ENCODE measurements at regions not wholly inside any gene's neighbourhood (a gene's known extent, or its start where the extent isn't known, plus 50 kb on each side); places are given as distances from the start of the nearest gene placed in this dataset.

- DNase-seq = no peak
These were observed 740.8 kb upstream of the HS6ST1 start for GRCh38 chr2:129059476-129059875.

DNA sequence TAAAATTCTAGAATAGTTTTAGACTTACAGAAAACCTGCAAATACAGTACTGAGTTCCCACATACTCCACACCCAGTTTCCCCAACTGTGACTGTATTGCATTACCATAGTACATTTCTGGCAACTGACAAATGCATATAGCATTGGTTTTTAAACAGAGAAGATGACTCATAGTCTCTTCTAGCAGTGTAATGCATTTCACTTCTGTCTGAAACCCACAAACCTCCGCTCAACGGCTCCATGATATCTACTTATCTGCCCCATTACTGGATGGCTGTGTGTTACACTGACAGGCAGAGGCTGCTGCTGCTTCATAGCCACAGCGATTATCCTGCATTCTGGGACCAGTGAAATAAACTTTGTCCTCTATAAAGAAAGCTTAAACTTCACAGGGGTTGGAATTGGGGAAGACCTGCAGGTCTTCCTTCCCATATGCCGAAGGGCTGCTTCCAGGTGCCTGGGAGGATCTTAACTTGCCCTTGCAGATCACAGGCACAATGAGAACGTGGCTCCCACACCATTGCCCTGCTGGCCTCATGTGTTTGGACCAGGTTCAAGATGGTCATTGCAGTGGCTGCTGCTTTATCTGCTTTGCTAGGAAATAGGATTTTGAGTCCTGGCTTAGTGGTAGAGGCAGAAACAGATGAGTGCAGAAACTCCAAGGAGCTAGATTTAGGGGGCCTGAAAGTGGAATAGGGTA, 742.6 kb upstream of the HS6ST1 start:
- no peak for DNase-seq

DNA sequence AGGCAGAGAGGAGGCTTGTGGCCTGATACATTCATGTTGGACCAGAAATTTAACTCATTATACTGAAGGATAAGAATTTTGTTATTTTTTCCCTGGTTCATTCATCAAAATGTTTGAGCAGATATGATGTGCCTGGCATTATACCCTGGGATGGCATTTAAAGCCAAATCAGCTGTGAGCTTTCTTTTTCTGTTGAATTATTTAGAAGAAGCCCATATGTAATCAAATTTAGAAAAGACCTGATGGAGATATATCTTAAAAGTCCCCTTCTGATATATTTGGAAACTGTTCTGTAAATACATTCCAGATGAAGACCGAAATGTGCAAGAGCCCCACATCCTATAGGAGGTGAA, 743.1 kb upstream of the HS6ST1 start:
- no peak for DNase-seq

DNA sequence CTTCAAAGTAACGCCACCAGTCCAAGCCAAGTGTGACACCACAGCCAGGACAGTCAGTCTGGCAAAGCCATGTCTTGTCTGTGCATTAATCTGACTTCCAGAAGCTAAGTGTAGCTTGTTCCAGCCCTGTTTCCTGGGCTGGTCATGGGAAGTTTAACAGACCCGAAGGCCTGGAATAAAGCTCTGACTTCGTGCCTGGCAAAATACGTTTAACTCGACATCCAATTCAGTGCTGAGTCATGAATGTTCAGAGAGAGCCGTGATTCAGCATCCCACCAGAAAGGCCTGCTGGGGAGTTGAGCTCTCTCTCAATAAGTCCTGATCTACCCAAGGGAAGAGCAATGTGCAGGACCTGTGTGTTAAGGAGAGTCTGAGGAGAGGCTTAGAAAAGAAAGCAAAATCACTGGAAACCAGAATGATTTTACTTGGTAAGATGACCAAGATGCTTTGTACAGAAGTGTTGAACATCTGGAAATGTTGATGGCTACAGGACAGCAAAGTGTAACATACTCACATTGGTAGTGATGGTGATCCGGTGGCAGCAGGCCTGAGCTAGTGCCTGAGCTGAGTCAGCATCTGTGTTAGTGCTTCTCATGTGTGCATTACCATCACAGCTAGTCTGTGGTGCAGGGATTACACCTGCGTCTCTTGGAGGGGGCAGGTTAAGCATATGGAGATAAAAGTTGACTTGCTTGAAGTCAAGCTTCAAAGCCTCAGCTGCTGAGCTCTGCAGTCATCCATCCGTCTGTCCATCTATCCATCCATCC, 743.7 kb upstream of the HS6ST1 start:
- no peak for DNase-seq

- DNase-seq = no peak
These were observed 748.4 kb upstream of the HS6ST1 start for GRCh38 chr2:129067070-129067469.

DNA sequence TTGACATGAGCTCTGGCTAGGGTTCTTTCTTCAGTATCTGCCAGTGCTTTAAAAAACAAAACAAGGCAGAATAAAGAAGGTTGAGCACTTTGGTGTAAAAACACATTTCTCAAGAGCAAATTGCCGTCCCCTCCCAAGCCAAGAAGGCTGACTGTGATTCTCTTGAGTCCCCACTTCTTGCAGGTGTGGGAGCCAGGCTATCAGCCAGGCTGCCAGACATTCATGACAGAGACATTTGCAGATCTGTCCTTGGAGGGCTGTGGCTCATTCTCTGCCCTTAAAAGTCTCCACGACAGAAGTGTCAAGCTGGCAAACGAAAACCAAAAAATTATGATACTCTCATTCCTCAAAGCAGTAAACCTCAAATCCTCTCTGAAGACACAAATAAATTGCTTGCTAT, 749.3 kb upstream of the HS6ST1 start:
- no peak for DNase-seq

GRCh38 chr2:129068543-129068942, 749.9 kb upstream of the HS6ST1 start:
- no peak for DNase-seq

DNA sequence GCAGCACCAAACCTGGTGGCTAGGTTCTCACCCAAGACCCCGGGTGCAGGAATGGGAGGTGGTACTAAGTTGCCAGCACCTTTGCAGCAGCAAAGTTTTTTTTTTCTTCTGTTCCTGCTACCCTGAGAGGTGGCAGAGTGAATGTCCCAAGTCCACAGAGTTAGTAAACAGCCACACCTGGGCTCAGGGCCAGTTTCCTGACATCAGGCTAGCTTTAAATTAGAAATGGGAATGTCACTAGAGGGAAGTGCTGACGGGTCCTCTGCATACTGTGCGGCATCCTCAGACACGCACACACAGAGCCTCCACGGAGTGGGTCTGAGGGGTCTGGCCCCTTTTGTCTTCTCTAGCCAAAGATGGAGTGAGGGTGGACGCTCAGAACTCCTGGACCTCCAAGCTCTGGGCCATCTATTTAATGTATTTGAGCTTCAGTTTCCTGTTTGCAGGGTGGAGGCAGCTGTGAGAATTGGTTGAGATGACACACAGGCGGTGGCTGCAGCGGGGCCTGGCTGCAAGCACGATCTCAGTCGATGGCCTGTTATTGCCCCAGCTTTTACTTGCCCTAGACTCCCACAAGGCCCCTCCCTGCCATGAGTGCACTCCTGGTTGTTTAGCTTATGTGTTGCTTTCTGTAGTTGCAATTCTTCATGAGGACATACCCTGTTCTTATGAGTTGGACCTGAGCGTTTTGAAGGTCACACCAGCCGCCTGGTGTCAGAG, 751.4 kb upstream of the HS6ST1 start:
- DNase-seq = no peak

DNA sequence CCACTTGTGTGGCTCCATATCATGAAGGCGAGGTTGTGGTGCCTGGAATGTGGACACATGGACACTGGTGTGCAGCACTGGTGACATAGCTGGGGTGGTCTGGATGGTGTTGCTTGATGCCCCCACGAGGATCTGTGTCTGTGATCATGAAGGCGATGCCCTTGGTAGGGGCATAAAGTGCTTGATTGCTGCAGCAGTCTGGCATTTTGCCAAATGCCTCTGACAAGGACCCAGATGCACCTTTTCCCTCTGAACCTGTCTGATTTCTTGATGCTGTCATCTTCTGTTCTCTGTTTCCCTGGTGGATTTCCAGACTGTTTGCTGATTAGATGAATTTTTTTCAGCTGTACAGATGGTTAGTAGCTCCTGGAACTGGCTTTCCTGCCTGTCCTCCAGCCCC, 752.0 kb upstream of the HS6ST1 start:
- no peak for DNase-seq

DNA sequence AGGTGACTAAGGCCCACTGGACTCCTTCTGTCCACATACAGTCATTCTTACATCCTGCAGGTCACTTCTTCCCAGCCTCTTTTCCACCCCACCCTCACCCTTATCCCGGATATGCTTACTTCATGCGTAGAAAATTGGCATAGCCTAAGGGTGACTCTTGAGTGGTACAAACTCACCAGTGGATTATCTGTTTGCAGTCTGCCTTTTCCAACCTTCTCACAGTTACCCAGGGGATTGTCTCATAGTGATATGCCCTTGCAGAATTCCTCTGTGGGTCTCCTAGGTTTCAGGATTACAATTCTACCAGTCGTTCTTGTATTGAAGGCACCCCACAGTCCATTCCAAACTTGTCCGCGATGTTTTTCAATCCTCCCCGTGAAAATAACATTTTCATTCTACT, 752.9 kb upstream of the HS6ST1 start:
- no peak for DNase-seq

DNA sequence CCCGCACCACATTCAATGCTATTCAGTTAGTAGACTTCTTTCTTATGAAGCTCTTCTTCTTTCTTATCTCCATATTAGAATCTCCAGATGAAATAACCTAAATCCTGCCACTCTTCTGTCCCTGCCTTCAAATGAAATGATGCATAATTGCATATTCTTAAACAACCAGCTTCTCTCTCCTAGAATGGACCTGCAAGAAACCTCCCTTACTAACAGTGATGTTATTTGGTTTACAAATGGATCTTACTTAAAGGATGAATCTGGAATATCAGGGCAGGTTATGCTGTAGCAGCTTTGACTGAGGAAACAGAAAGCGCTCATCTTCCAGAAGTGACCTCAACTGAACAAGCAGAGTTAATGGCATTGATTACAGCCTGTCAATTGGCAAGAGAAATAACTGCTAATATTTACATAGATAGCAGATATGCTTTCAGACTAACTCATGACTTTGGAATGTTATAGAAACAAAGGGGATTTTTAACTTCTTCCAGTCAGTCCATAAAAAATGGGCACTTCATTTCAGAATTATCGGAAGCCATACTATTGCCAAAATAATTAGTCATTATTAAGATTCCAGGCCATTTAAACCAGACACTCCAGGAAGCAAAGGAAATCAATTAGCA, 755.7 kb upstream of the HS6ST1 start:
- DNase-seq = no peak

DNA sequence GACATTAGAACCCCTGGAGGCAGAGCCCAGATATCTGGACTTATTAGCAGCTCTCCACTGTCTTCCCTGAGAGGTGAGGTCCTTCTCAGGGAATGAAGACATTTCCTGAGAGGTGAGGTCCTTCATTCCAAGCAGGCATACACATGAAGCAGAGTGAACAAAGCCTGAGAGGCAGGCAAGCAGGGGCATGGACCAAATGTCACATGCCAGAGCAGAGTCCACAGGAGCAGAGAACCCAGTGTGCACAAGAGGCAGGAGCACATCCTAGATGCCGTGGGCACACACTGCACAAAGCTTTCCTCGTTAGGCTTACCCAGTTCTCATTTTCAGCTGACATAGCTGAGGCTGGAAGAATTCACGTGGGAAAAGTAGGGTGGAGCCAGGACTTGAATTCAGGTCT, 759.9 kb upstream of the HS6ST1 start:
- no peak for DNase-seq

DNA sequence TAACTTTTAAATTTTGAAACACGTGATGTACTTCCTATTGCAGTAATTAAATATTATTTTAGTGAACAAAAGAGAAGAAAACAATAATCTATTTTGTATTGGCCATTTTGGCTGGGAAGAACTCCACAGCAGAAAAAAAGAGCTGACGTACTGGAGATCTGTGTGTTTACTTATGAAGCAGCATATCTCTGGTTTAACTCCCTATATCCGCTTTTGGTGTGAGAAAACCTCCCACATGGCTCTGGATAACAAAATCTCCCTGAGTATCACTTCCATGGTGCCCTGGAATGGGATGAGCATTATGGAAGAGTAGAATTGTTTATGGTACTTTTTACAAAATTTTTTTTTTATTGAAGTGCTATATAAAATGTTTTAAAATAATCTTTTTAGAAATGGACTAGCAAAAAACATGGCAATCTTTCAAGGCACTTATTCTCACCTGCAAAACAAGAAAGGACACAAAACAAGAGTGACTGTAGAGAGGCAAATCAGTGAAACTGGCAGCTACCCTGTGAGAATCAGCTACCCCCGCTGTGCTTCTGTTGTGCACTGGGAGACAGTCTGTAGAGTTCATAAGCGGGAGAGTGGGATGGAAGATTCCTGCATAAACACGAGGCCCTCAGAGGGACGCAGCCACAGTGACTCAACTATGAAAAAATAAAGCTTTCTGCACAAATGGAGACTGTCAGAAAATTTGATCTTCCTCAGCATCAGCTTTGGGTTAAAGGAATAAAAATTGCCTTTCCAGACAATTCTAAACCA, 762.2 kb upstream of the HS6ST1 start:
- no peak for DNase-seq

DNA sequence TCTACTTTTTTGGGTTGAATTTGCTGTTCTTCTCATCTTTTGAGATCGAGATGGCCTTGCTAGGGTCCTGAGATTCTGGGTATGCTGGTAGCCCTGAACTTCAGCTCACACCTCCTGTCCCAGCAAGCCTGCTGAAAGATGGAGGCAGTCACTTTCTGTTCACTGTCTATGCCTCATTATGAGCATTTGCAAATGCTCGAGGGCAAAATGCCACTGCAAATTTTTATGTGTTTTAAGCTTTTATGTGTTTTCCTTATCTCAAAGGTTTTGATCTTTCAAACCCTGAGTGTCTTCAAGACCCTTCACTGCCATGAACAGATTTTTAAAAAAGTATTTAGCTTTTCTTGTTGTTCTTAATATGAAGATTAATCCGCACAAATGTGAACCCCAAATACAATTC, 766.7 kb upstream of the HS6ST1 start:
- no peak for DNase-seq

- DNase-seq = no peak
These were observed 768.6 kb upstream of the HS6ST1 start for GRCh38 chr2:129087133-129087813.

DNA sequence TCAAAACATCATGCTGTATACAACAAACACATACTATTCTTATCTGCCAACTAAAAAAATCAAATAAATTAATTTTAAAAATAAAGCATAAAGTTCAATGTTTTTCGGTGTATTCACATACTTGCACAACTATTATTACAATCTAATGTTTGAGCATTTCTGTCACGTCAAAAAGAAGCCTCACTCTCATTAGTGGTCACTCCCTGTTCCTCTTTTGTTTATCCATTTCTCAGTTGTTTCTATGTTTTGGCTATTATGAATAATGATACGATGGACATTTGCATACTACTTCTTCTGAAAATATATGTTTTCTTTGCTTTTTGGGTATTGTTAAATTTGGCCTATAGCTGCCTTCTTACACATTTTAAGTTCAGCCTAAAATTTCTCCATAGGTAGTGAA, 773.0 kb upstream of the HS6ST1 start:
- no peak for DNase-seq

DNA sequence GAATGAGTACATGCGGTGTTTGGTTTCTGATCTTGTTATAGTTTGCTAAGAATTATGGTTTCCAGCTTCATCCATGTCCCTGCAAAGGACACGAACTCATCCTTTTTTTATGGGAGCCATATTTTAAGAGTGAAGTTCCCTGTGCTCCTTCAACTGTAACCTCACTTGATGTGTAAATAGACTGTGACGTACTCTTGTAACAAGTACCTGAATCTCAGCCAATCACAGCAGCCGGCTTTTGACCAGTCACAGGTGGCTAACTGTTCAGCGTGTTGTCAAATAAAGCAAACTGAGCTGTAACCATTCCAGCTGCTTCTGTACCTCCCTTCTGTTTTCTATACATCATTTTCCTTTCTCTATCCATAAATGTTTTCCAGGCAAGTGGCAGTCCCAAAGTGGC, 774.3 kb upstream of the HS6ST1 start:
- no peak for DNase-seq

GRCh38 chr2:129101186-129101585, 782.5 kb upstream of the HS6ST1 start:
- no peak for DNase-seq

DNA sequence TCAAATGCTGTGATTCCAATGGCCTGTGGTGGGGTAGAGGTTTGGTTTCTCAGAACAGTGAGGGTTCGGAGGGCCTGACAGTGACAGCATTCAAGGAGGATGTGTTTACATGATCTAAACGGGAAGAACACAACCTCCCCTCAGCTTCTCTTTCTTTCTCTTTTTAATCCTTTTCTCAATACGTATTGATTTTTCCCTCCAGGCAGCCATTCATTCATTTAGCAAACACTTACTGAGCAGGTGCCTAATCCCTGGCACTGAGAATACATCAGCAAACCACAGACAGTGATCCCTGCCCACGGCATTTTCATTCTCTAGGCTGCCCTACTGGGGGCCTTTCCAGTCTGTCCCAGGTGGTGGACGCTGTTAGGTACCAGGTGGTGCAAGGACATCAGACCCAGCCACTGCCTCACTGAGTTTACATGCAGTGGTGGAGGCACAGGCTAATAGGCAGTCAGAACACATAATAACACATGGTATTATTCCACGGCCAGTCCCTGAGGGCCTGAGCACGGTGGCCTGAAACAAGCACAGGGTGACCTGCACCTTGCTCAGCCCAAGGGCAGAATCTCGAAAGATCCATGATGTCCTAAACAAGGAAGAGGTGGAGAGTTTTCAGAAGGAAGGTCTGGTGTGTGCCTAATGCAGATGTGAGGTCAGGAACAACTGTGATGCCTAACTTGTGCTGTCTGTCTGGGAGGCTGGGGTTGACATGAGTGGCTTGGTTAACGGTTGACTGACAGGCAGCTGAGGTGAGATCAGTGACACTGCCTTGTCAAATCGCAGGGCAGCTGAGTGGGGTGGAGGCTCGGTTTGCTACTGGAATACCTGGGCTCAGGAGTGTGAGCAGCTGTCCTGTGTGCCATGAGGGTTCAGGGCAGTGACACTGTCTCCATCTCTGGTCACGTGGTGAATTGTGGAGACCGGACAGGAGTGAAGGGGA, 785.5 kb upstream of the HS6ST1 start:
- no peak for DNase-seq

DNA sequence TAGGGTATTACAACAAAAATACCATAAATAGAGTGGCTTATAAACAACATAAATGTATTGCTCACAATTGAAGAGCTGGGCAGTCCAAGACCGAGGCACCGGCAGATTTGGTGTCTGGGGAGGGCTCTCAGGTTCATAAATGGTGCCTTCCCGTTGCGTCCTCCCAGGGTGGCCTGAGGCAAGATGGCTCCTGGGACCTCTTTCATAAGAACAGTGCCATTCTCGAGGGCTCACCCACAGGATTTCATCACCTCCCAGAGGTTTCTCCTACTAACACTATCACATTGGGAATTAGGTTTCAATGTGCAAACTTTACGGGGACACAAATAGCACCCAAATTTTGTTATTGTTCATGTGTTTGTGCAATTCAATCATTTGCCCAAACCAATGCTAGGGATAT, 793.5 kb upstream of the HS6ST1 start:
- no peak for DNase-seq

DNA sequence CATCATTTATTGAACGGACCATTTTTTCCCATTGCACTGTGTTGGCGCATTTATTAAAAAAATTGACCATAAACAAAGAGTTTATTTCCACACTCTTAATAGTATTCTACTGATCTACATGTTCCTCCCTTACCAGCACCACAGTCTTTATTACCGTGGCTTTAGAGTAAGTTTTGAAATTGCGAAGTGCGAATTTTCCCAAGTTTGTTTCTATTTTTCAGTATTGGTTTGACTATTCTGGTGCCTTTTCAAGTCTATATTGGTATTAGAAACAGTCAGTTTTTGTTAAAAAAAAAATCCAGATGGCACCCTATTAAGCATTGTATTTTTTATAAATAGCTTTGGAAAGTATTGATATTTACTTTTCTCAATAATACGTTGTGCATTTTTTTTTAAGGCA, 795.1 kb upstream of the HS6ST1 start:
- DNase-seq = no peak

All from cerebellar nuclear complex (tissue), 1 donor.